Neural cell (in vitro differentiated cells): ENCODE measurements at regions not wholly inside any gene's neighbourhood (a gene's known extent, or its start where the extent isn't known, plus 50 kb on each side); places are given as distances from the start of the nearest gene placed in this dataset.

Experiments
- H2AFZ ChIP-seq: fragments of 200-600, 300-800 bp; sonication (generic), shearing (Covaris generic); 2 replicates; pipeline ENCODE4 v1.6.0; 2014; ENCODE audit warnings: low read depth, mild to moderate bottlenecking, antibody characterized with exemption, low read length, moderate library complexity
- H3F3A ChIP-seq: fragments of 200-600 bp; shearing (Covaris generic); 2 replicates; pipeline ENCODE4 v1.6.1; 2016; ENCODE audit warnings: mild to moderate bottlenecking, moderate library complexity, mixed read lengths, antibody characterized with exemption, low read length; ENCODE audit not compliant: insufficient read depth, poor library complexity, severe bottlenecking
- H3K27ac ChIP-seq: fragments of 200-600, 300-800 bp; sonication (generic), shearing (Covaris generic); 2 replicates; pipeline ENCODE4 v1.5.1; 2014; ENCODE audit warnings: mild to moderate bottlenecking, low read length, moderate library complexity
- H3K27me3 ChIP-seq: fragments of 300-800, 200-600 bp; sonication (generic), shearing (Covaris generic); 2 replicates; pipeline ENCODE4 v1.6.0; 2014; ENCODE audit warnings: mild to moderate bottlenecking, low read depth, low read length, moderate library complexity; ENCODE audit not compliant: insufficient read depth
- H3K36me3 ChIP-seq: fragments of 300-800, 200-600 bp; sonication (generic), shearing (Covaris generic); 2 replicates; pipeline ENCODE4 v1.5.1; 2014; ENCODE audit warnings: mild to moderate bottlenecking, antibody characterized with exemption, low read length, moderate library complexity; ENCODE audit not compliant: insufficient read depth
- H3K4me2 ChIP-seq: fragments of 300-800, 200-600 bp; sonication (generic), shearing (Covaris generic); 2 replicates; pipeline ENCODE4 v1.6.0; 2014; ENCODE audit warnings: mild to moderate bottlenecking, low read length
- H3K4me3 ChIP-seq: fragments of 300-800, 200-600 bp; sonication (generic), shearing (Covaris generic); 2 replicates; pipeline ENCODE4 v1.5.1; 2014; ENCODE audit warnings: mild to moderate bottlenecking, low read length, moderate library complexity
- H3K79me2 ChIP-seq: fragments of 200-600 bp; shearing (Covaris generic); replicated peaks from 2 replicates; pipeline ENCODE4 v1.6.0; 2014; ENCODE audit warnings: mild to moderate bottlenecking, low read length, moderate library complexity; ENCODE audit not compliant: insufficient read depth
- H3K9ac ChIP-seq: fragments of 300-800, 200-600 bp; sonication (generic), shearing (Covaris generic); 2 replicates; pipeline ENCODE4 v1.6.1; 2016; ENCODE audit warnings: mild to moderate bottlenecking, low read length, mixed read lengths
- H3K9me2 ChIP-seq: fragments of 200-600 bp; shearing (Covaris generic); 2 replicates; pipeline ENCODE4 v1.6.1; 2016; ENCODE audit warnings: mild to moderate bottlenecking, low read length, mixed read lengths; ENCODE audit not compliant: insufficient read depth
- H3K9me3 ChIP-seq: fragments of 200-600, 300-800 bp; sonication (generic), shearing (Covaris generic); 2 replicates; pipeline ENCODE4 v1.6.1; 2016; ENCODE audit warnings: mild to moderate bottlenecking, mixed run types, low read length, moderate library complexity, mixed read lengths
- H4K20me1 ChIP-seq: fragments of 200-600 bp; shearing (Covaris generic); 2 replicates; pipeline ENCODE4 v1.6.1; 2016; ENCODE audit warnings: mild to moderate bottlenecking, mixed run types; ENCODE audit not compliant: insufficient read depth
- EP300 ChIP-seq: fragments of 450-650 bp; conservative IDR thresholded peaks from 2 replicates; pipeline ENCODE4 v1.6.1; 2014; ENCODE audit warnings: antibody characterized with exemption, mild to moderate bottlenecking, moderate library complexity; ENCODE audit not compliant: poor library complexity, severe bottlenecking
- EZH2 ChIP-seq: fragments of 200-600, 300-800 bp; shearing (Covaris generic), sonication (generic); IDR thresholded peaks from 2 replicates; pipeline ENCODE4 v1.6.1; 2014; ENCODE audit warnings: antibody characterized with exemption, low read length, borderline replicate concordance, mild to moderate bottlenecking; ENCODE audit not compliant: insufficient read depth, poor library complexity, severe bottlenecking
- MXI1 ChIP-seq: fragments of 450-650 bp; conservative IDR thresholded peaks from 2 replicates; pipeline ENCODE4 v1.6.1; 2014; ENCODE audit warnings: antibody characterized with exemption, mild to moderate bottlenecking; ENCODE audit not compliant: poor library complexity, severe bottlenecking
- POLR2AphosphoS5 ChIP-seq: IDR thresholded peaks from 2 replicates; pipeline ENCODE4 v1.6.1; 2012
- RAD21 ChIP-seq: fragments of 450-650 bp; conservative IDR thresholded peaks from 2 replicates; pipeline ENCODE4 v1.6.1; 2014; ENCODE audit warnings: antibody characterized with exemption, mild to moderate bottlenecking, moderate library complexity
- SMC3 ChIP-seq: fragments of 450-650 bp; conservative IDR thresholded peaks from 2 replicates; pipeline ENCODE4 v1.6.1; 2014; ENCODE audit warnings: antibody characterized with exemption, mild to moderate bottlenecking, moderate library complexity; ENCODE audit not compliant: poor library complexity
- TAF1 ChIP-seq: IDR thresholded peaks from 2 replicates; pipeline ENCODE4 v1.6.1; 2012; ENCODE audit warnings: low read depth
- TF ChIP-seq, protein P1 (sequence below): fragments of 450-650 bp; IDR thresholded peaks from 2 replicates; pipeline ENCODE4 v1.5.1; 2014; ENCODE audit warnings: antibody characterized with exemption, mild to moderate bottlenecking, moderate library complexity; ENCODE audit not compliant: poor library complexity, severe bottlenecking
- TF ChIP-seq, protein P2 (sequence below): IDR thresholded peaks from 2 replicates; pipeline ENCODE4 v1.6.1; 2012; ENCODE audit warnings: borderline replicate concordance

DNA sequence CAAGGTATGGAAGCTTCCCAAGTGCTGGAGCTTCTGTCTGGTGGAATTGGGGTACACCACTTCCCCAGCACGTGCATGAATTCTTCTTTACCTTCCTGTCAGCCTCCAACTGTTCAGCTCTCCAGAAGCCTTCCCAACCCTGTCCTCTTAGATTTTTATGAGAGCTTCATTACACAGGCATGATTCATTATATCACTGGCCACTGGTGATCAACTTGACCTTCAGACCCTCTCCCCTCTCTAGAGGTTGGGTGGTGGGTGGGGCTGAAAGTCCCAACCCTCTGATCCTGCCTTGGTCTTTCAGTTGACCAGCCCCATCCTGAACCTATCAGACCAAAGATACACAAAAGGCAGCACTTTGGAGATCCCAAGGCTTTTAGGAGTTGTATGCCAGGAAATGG lies 795.7 kb upstream of the SOX9 start:
- H4K20me1 ChIP-seq, result no peaks in the 10 kb centered on the region
- TF ChIP-seq POLR2AphosphoS5 (no peak), EP300 (no peak), SMC3 (no peak), EZH2 (no peak), MXI1 (no peak), RAD21 (no peak), TAF1 (no peak)
- TF ChIP-seq, protein P1, sequence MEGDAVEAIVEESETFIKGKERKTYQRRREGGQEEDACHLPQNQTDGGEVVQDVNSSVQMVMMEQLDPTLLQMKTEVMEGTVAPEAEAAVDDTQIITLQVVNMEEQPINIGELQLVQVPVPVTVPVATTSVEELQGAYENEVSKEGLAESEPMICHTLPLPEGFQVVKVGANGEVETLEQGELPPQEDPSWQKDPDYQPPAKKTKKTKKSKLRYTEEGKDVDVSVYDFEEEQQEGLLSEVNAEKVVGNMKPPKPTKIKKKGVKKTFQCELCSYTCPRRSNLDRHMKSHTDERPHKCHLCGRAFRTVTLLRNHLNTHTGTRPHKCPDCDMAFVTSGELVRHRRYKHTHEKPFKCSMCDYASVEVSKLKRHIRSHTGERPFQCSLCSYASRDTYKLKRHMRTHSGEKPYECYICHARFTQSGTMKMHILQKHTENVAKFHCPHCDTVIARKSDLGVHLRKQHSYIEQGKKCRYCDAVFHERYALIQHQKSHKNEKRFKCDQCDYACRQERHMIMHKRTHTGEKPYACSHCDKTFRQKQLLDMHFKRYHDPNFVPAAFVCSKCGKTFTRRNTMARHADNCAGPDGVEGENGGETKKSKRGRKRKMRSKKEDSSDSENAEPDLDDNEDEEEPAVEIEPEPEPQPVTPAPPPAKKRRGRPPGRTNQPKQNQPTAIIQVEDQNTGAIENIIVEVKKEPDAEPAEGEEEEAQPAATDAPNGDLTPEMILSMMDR, result no peak
- TF ChIP-seq, protein P2, sequence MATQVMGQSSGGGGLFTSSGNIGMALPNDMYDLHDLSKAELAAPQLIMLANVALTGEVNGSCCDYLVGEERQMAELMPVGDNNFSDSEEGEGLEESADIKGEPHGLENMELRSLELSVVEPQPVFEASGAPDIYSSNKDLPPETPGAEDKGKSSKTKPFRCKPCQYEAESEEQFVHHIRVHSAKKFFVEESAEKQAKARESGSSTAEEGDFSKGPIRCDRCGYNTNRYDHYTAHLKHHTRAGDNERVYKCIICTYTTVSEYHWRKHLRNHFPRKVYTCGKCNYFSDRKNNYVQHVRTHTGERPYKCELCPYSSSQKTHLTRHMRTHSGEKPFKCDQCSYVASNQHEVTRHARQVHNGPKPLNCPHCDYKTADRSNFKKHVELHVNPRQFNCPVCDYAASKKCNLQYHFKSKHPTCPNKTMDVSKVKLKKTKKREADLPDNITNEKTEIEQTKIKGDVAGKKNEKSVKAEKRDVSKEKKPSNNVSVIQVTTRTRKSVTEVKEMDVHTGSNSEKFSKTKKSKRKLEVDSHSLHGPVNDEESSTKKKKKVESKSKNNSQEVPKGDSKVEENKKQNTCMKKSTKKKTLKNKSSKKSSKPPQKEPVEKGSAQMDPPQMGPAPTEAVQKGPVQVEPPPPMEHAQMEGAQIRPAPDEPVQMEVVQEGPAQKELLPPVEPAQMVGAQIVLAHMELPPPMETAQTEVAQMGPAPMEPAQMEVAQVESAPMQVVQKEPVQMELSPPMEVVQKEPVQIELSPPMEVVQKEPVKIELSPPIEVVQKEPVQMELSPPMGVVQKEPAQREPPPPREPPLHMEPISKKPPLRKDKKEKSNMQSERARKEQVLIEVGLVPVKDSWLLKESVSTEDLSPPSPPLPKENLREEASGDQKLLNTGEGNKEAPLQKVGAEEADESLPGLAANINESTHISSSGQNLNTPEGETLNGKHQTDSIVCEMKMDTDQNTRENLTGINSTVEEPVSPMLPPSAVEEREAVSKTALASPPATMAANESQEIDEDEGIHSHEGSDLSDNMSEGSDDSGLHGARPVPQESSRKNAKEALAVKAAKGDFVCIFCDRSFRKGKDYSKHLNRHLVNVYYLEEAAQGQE, result no peak
- H3K9ac ChIP-seq, result no peak overlapping the region
- no peaks in the 10 kb centered on the region for H3K9me3 ChIP-seq
- H3K27me3 ChIP-seq, result no peaks in the 10 kb centered on the region
- no peak overlapping the region for H3K4me3 ChIP-seq
- H3K9me2 ChIP-seq, result no peaks in the 10 kb centered on the region
- no peaks in the 10 kb centered on the region for H3F3A ChIP-seq
- H3K36me3 ChIP-seq, result no peaks in the 10 kb centered on the region
- H3K79me2 ChIP-seq, result no peaks in the 10 kb centered on the region
- no peak overlapping the region for H2AFZ ChIP-seq
- no peak overlapping the region for H3K27ac ChIP-seq
- H3K4me2 ChIP-seq, result no peak overlapping the region

DNA sequence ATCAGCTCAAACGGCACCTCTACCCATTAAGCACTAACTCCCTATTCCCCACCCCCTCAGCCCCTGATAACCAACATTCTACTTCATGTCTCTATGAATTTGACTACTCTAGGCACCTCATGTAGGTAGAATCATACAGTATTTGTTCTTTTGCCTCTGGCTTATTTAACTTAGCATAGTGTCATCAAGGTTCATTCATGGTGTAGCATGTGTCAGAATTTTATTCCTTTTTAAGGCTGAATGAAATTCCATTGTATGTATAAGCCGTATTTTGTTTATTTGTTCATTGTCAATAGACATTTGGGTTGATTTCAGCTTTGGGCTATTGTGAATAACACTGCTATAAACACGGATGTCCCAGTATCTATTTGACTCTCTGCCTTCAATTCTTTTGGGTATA lies 794.9 kb upstream of the SOX9 start:
- Histone ChIP-seq H3K27ac (no peak overlapping the region), H3K4me3 (no peak overlapping the region), H3K27me3 (no peaks in the 10 kb centered on the region), H3K36me3 (no peaks in the 10 kb centered on the region), H3K4me2 (no peak overlapping the region), H3K9me3 (no peaks in the 10 kb centered on the region), H3K9me2 (no peaks in the 10 kb centered on the region), H4K20me1 (no peaks in the 10 kb centered on the region), H3F3A (no peaks in the 10 kb centered on the region), H2AFZ (no peak overlapping the region), H3K9ac (no peak overlapping the region), H3K79me2 (no peaks in the 10 kb centered on the region)
- TF ChIP-seq RAD21 (no peak), MXI1 (no peak)
- TF ChIP-seq, protein P1, result no peak
- TF ChIP-seq, protein P2, result no peak
